ENCODE measurements at regions not wholly inside any gene's neighbourhood (a gene's known extent, or its start where the extent isn't known, plus 50 kb on each side); places are given as distances from the start of the nearest gene placed in this dataset.
A peak's percentile ranks its signal among the peaks of the same experiment; 100 is the strongest.
"Not testable (repeated sequence)": the region's sequence is repeated elsewhere in the genome, so short reads cannot be mapped to it uniquely, and the experiment has no call there.

- H3K36me3 Mint-ChIP-seq: peaks cover 2% of the 10 kb centered on the region
- H3K4me3 Mint-ChIP-seq: no peak overlapping the region
- H3K9me3 Mint-ChIP-seq (ENCODE audit: low read depth): no peaks in the 10 kb centered on the region
- H3K4me1 Mint-ChIP-seq (ENCODE audit: low read depth): peaks cover 16% of the 10 kb centered on the region
- no peaks in the 10 kb centered on the region for H3K27me3 Mint-ChIP-seq
- no peak overlapping the region for H3K27ac Mint-ChIP-seq
Measured at GRCh38 chr13:50425772-50426171, 410.5 kb downstream of the KCNRG start.

- H3K27ac Mint-ChIP-seq: peak overlapping the region; percentile 24
- no peak overlapping the region for H3K4me3 Mint-ChIP-seq
- H3K36me3 Mint-ChIP-seq: peaks cover 2% of the 10 kb centered on the region
- H3K4me1 Mint-ChIP-seq (ENCODE audit: low read depth): peaks cover 16% of the 10 kb centered on the region
- H3K27me3 Mint-ChIP-seq: no peaks in the 10 kb centered on the region
- H3K9me3 Mint-ChIP-seq (ENCODE audit: low read depth): no peaks in the 10 kb centered on the region
Measured at GRCh38 chr13:50426927-50427326, 411.7 kb downstream of the KCNRG start.

GRCh38 chr13:50427511-50427910 is 412.3 kb downstream of the KCNRG start:
- not testable (repeated sequence) for H3K36me3 Mint-ChIP-seq; H3K27me3 Mint-ChIP-seq; H3K4me3 Mint-ChIP-seq; H3K9me3 Mint-ChIP-seq (ENCODE audit: low read depth)
- Mint-ChIP-seq H3K27ac (peak overlapping the region; percentile 24), H3K4me1 (ENCODE audit: low read depth) (peaks cover 16% of the 10 kb centered on the region)

GRCh38 chr13:50428183-50428877 is 413.1 kb downstream of the KCNRG start:
- Mint-ChIP-seq H3K36me3 (peaks cover 2% of the 10 kb centered on the region), H3K4me1 (ENCODE audit: low read depth) (peaks cover 16% of the 10 kb centered on the region)

GRCh38 chr13:50435011-50435410 is 408.5 kb downstream of the DLEU7 start:
- H3K4me1 Mint-ChIP-seq (ENCODE audit: low read depth): no peaks in the 10 kb centered on the region
- no peaks in the 10 kb centered on the region for H3K36me3 Mint-ChIP-seq
- no peak overlapping the region for H3K27ac Mint-ChIP-seq
- no peaks in the 10 kb centered on the region for H3K9me3 Mint-ChIP-seq (ENCODE audit: low read depth)
- no peaks in the 10 kb centered on the region for H3K27me3 Mint-ChIP-seq
- H3K4me3 Mint-ChIP-seq: no peak overlapping the region

More at GRCh38 chr13:50428183-50428877, 413.1 kb downstream of the KCNRG start:
- H3K9me3 Mint-ChIP-seq (ENCODE audit: low read depth): no peaks in the 10 kb centered on the region
- H3K27ac Mint-ChIP-seq: peak overlapping the region; percentile 64
- H3K4me3 Mint-ChIP-seq: no peak overlapping the region
- no peaks in the 10 kb centered on the region for H3K27me3 Mint-ChIP-seq

GRCh38 chr13:50437252-50437651 is 406.2 kb downstream of the DLEU7 start:
- no peaks in the 10 kb centered on the region for H3K27me3 Mint-ChIP-seq
- H3K27ac Mint-ChIP-seq: no peak overlapping the region
- H3K4me3 Mint-ChIP-seq: no peak overlapping the region
- H3K9me3 Mint-ChIP-seq (ENCODE audit: low read depth): no peaks in the 10 kb centered on the region
- H3K36me3 Mint-ChIP-seq: no peaks in the 10 kb centered on the region
- no peaks in the 10 kb centered on the region for H3K4me1 Mint-ChIP-seq (ENCODE audit: low read depth)

GRCh38 chr13:50438351-50438750 is 405.1 kb downstream of the DLEU7 start:
- no peaks in the 10 kb centered on the region for H3K4me1 Mint-ChIP-seq (ENCODE audit: low read depth)
- H3K4me3 Mint-ChIP-seq: no peak overlapping the region
- H3K27me3 Mint-ChIP-seq: no peaks in the 10 kb centered on the region
- no peaks in the 10 kb centered on the region for H3K9me3 Mint-ChIP-seq (ENCODE audit: low read depth)
- no peak overlapping the region for H3K27ac Mint-ChIP-seq
- H3K36me3 Mint-ChIP-seq: no peaks in the 10 kb centered on the region

GRCh38 chr13:50441130-50441529 is 402.4 kb downstream of the DLEU7 start:
- no peaks in the 10 kb centered on the region for H3K4me1 Mint-ChIP-seq (ENCODE audit: low read depth)
- H3K4me3 Mint-ChIP-seq: no peak overlapping the region
- H3K27ac Mint-ChIP-seq: no peak overlapping the region
- H3K36me3 Mint-ChIP-seq: no peaks in the 10 kb centered on the region
- no peaks in the 10 kb centered on the region for H3K9me3 Mint-ChIP-seq (ENCODE audit: low read depth)
- H3K27me3 Mint-ChIP-seq: no peaks in the 10 kb centered on the region

- H3K4me1 Mint-ChIP-seq (ENCODE audit: low read depth): no peaks in the 10 kb centered on the region
- no peaks in the 10 kb centered on the region for H3K36me3 Mint-ChIP-seq
- peaks cover 5% of the 10 kb centered on the region for H3K27me3 Mint-ChIP-seq
- H3K27ac Mint-ChIP-seq: no peak overlapping the region
- no peaks in the 10 kb centered on the region for H3K9me3 Mint-ChIP-seq (ENCODE audit: low read depth)
- no peak overlapping the region for H3K4me3 Mint-ChIP-seq
Measured at GRCh38 chr13:50444726-50445125, 398.8 kb downstream of the DLEU7 start.

- Mint-ChIP-seq H3K36me3 (no peaks in the 10 kb centered on the region), H3K4me1 (ENCODE audit: low read depth) (no peaks in the 10 kb centered on the region), H3K27me3 (peaks cover 5% of the 10 kb centered on the region), H3K4me3 (no peak overlapping the region), H3K9me3 (ENCODE audit: low read depth) (no peaks in the 10 kb centered on the region), H3K27ac (no peak overlapping the region)
Measured at GRCh38 chr13:50446611-50447010, 396.9 kb downstream of the DLEU7 start.

- Mint-ChIP-seq H3K27me3 (peaks cover 5% of the 10 kb centered on the region), H3K9me3 (ENCODE audit: low read depth) (no peaks in the 10 kb centered on the region), H3K4me1 (ENCODE audit: low read depth) (no peaks in the 10 kb centered on the region), H3K4me3 (no peak overlapping the region), H3K36me3 (no peaks in the 10 kb centered on the region), H3K27ac (no peak overlapping the region)
Measured at GRCh38 chr13:50448535-50448998, 394.9 kb downstream of the DLEU7 start.

- Mint-ChIP-seq H3K36me3 (no peaks in the 10 kb centered on the region), H3K27ac (peak overlapping the region; percentile 16), H3K4me3 (no peak overlapping the region), H3K4me1 (ENCODE audit: low read depth) (no peaks in the 10 kb centered on the region), H3K9me3 (ENCODE audit: low read depth) (no peaks in the 10 kb centered on the region), H3K27me3 (peaks cover 5% of the 10 kb centered on the region)
Measured at GRCh38 chr13:50449465-50449864, 394.0 kb downstream of the DLEU7 start.

- no peaks in the 10 kb centered on the region for H3K4me1 Mint-ChIP-seq (ENCODE audit: low read depth)
- no peaks in the 10 kb centered on the region for H3K9me3 Mint-ChIP-seq (ENCODE audit: low read depth)
- H3K27ac Mint-ChIP-seq: no peak overlapping the region
- H3K4me3 Mint-ChIP-seq: no peak overlapping the region
- H3K27me3 Mint-ChIP-seq: peaks cover 5% of the 10 kb centered on the region
- H3K36me3 Mint-ChIP-seq: no peaks in the 10 kb centered on the region
Measured at GRCh38 chr13:50450279-50450678, 393.2 kb downstream of the DLEU7 start.

- peaks cover 3% of the 10 kb centered on the region for H3K27me3 Mint-ChIP-seq
- H3K4me1 Mint-ChIP-seq (ENCODE audit: low read depth): no peaks in the 10 kb centered on the region
- no peaks in the 10 kb centered on the region for H3K9me3 Mint-ChIP-seq (ENCODE audit: low read depth)
- H3K36me3 Mint-ChIP-seq: no peaks in the 10 kb centered on the region
- no peak overlapping the region for H3K4me3 Mint-ChIP-seq
- H3K27ac Mint-ChIP-seq: no peak overlapping the region
Measured at GRCh38 chr13:50451609-50452008, 391.9 kb downstream of the DLEU7 start.

- no peaks in the 10 kb centered on the region for H3K9me3 Mint-ChIP-seq (ENCODE audit: low read depth)
Measured at GRCh38 chr13:50452028-50452427, 391.5 kb downstream of the DLEU7 start.

GRCh38 chr13:50452756-50453155 is 390.7 kb downstream of the DLEU7 start:
- no peak overlapping the region for H3K27ac Mint-ChIP-seq
- H3K9me3 Mint-ChIP-seq (ENCODE audit: low read depth): no peaks in the 10 kb centered on the region
- no peaks in the 10 kb centered on the region for H3K36me3 Mint-ChIP-seq
- no peak overlapping the region for H3K4me3 Mint-ChIP-seq
- H3K27me3 Mint-ChIP-seq: peaks cover 3% of the 10 kb centered on the region
- H3K4me1 Mint-ChIP-seq (ENCODE audit: low read depth): no peaks in the 10 kb centered on the region

More at GRCh38 chr13:50452028-50452427, 391.5 kb downstream of the DLEU7 start:
- Mint-ChIP-seq H3K27ac (no peak overlapping the region), H3K4me3 (no peak overlapping the region), H3K27me3 (peaks cover 3% of the 10 kb centered on the region), H3K4me1 (ENCODE audit: low read depth) (no peaks in the 10 kb centered on the region), H3K36me3 (no peaks in the 10 kb centered on the region)

All from activated naive CD8-positive, alpha-beta T cell (primary cell).